GM06990 (cell line): ENCODE measurements at regions not wholly inside any gene's neighbourhood (a gene's known extent, or its start where the extent isn't known, plus 50 kb on each side); places are given as distances from the start of the nearest gene placed in this dataset.

Source experiments
- DNase-seq: peaks from one replicate; pipeline ENCODE4 v3.0.0-alpha.2; 2011; ENCODE audit not compliant: insufficient read length; ENCODE audit errors: extremely low read depth
- H3K27me3 ChIP-seq: replicated peaks from 2 replicates; pipeline ENCODE4 v1.6.0; 2011; ENCODE audit warnings: low read length; ENCODE audit not compliant: control insufficient read depth, insufficient read depth
- H3K36me3 ChIP-seq: 2 replicates; pipeline ENCODE4 v1.5.1; 2011; ENCODE audit warnings: low read length; ENCODE audit not compliant: control insufficient read depth, insufficient read depth
- H3K4me3 ChIP-seq: replicated peaks from 2 replicates; pipeline ENCODE4 v1.5.1; 2011; ENCODE audit warnings: low read depth, mild to moderate bottlenecking, control low read depth, low read length
- TF ChIP-seq, protein P1 (sequence below): IDR thresholded peaks from 2 replicates; pipeline ENCODE4 v1.5.1; 2011; ENCODE audit warnings: low read length, control low read depth, mild to moderate bottlenecking, inconsistent platforms; ENCODE audit not compliant: insufficient read depth, poor library complexity, severe bottlenecking

DNA sequence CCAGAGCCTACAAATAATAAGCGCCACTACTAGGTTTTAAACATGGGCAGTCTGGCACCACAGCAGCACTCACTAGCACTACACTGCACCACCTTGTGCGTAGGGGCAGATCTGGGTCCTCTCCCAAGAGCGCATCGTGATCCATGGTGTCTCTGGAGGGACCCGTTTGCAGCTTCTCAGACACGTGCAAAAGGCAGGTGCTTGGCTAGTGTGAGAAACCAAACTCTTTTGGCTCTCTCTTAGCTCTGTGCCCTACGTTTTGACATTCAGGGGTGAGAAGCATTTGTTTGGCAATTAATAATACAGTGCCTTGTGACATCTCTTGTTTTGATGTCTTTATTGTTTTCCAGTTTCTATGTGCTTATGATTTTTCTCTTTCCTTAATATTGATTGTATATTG is 75.4 kb upstream of the EGFLAM start:
- no peak for DNase-seq
- H3K27me3 ChIP-seq = no peaks in the 10 kb centered on the region
- TF ChIP-seq, protein P1, sequence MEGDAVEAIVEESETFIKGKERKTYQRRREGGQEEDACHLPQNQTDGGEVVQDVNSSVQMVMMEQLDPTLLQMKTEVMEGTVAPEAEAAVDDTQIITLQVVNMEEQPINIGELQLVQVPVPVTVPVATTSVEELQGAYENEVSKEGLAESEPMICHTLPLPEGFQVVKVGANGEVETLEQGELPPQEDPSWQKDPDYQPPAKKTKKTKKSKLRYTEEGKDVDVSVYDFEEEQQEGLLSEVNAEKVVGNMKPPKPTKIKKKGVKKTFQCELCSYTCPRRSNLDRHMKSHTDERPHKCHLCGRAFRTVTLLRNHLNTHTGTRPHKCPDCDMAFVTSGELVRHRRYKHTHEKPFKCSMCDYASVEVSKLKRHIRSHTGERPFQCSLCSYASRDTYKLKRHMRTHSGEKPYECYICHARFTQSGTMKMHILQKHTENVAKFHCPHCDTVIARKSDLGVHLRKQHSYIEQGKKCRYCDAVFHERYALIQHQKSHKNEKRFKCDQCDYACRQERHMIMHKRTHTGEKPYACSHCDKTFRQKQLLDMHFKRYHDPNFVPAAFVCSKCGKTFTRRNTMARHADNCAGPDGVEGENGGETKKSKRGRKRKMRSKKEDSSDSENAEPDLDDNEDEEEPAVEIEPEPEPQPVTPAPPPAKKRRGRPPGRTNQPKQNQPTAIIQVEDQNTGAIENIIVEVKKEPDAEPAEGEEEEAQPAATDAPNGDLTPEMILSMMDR = no peak
- H3K4me3 ChIP-seq = no peak overlapping the region
- no peaks in the 10 kb centered on the region for H3K36me3 ChIP-seq

DNA sequence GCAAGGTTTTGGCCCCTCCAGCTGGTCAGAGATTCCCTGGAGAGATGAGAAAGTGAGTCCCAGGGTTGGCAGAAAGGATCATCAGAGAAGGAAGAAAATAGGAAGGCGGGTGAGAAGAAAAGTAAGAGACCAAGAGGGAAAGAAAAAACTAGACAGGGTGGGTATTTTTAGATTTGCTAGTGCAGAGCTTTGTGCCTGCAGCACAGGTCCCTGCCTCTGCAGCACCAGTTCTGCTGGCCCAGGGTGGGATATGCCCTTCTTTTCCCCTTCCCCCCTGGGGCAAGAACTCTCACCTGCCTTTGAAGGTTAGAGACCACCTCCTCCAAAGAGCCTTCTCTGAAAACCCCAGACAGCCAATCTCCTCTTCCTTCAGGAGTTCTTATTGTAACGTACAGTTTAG is 90.3 kb upstream of the EGFLAM start:
- no peaks in the 10 kb centered on the region for H3K36me3 ChIP-seq
- no peak for DNase-seq
- H3K4me3 ChIP-seq = no peak overlapping the region
- TF ChIP-seq, protein P1 = no peak
- H3K27me3 ChIP-seq = no peaks in the 10 kb centered on the region

DNA sequence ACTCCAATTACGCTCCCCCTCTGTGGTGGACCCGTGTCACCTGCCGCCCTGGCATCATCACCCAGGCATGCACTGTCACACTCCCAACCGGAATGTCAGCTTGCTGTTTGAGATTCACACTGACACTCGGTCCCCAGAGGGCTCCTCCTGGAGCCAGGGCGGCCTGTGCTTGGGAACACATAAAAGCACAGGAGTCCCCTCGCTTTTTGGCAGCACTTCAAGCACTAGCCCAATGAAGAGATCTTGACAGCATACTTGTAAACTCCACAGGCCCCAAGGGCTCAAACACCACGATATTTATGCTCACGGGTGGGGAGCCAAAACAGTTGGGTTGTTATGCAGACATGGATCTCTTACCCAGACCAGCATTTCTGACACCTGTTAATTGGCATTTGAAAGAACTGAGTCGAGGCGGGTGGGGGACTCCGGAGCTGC is 90.8 kb upstream of the EGFLAM start:
- DNase-seq = no peak
- H3K4me3 ChIP-seq = no peak overlapping the region
- no peaks in the 10 kb centered on the region for H3K36me3 ChIP-seq
- H3K27me3 ChIP-seq = no peaks in the 10 kb centered on the region
- TF ChIP-seq, protein P1 = no peak

DNA sequence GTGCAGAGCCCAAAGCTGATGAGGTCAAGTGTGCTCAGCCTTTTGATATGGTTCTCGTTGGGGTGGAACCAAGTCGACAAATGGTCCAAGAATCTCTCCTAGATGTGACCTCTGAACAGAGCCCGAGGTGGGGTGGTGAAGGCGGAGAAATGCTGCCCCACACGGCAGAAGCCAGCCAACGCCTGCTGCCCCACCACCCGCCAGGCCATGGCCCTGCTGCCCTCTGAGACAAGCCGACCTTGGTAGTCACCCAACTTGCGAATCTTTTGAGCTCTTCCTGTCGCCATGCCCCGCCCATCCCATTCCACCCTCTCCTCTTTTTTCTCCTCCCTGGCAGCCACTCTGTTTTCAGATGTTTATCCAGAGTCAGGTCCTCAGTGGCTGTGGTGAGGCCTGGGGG is 91.5 kb upstream of the EGFLAM start:
- Histone ChIP-seq H3K27me3 (no peaks in the 10 kb centered on the region), H3K36me3 (no peaks in the 10 kb centered on the region), H3K4me3 (no peak overlapping the region)
- TF ChIP-seq, protein P1 = no peak
- DNase-seq = no peak

DNA sequence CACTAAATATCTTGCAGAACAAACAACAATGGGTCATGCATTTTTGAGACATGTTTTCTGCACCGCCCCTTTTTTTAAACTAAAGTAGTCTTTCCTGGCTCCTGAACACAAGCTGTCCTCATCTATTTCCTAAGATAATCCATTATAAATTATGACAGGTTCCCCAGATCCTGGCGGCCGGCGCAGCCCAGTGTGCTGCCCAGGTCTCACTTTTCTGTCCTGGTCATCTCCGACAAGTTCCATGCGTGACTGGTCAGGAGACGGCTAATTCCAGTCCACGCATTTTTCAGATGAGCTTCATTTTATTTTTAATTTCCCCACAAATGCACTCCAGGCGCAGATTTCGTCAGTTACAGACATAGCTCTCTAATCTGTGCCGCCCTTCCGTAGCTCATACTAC is 92.9 kb upstream of the EGFLAM start:
- Histone ChIP-seq H3K36me3 (no peaks in the 10 kb centered on the region), H3K4me3 (no peak overlapping the region), H3K27me3 (no peaks in the 10 kb centered on the region)
- no peak for DNase-seq
- TF ChIP-seq, protein P1 = no peak

DNA sequence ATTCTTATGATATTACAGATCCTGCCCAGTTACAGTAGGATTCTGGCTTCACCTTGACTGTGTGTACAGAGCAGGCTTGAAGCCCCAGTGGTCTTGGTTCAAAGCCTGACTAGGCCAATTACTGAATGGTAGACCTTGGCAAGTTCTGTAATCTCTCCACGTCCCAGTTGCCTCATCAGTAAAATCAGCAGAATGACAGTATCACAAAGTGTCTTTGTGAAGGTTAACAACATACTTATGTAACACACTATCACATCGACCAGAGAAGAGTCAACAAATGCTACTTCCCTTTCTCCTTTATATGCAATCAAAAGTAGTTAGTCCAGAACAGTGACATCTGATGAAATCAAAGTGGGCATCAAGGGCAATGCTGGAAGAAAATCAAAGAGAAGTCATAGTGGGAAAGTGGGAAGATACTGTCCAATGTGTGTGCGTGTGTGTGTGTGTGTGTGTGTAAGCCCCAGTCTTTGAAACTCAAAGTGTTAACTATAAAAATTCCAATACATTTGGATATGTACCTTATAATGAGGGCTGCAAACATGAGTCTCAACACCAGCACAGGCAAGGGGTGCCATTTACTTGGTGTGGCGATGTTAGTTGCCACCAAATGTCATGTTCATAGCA is 93.5 kb upstream of the EGFLAM start:
- H3K27me3 ChIP-seq = no peaks in the 10 kb centered on the region

More for the DNA sequence above, 93.5 kb upstream of the EGFLAM start:
- no peak for DNase-seq
- Histone ChIP-seq H3K36me3 (no peaks in the 10 kb centered on the region), H3K4me3 (no peak overlapping the region)
- TF ChIP-seq, protein P1 = no peak
